GM06990 (cell line): ENCODE measurements at regions not wholly inside any gene's neighbourhood (a gene's known extent, or its start where the extent isn't known, plus 50 kb on each side); places are given as distances from the start of the nearest gene placed in this dataset.

Experiments
- DNase-seq: peaks from one replicate; pipeline ENCODE4 v3.0.0-alpha.2; 2011; ENCODE audit not compliant: insufficient read length; ENCODE audit errors: extremely low read depth
- H3K27me3 ChIP-seq: replicated peaks from 2 replicates; pipeline ENCODE4 v1.6.0; 2011; ENCODE audit warnings: low read length; ENCODE audit not compliant: control insufficient read depth, insufficient read depth
- H3K36me3 ChIP-seq: 2 replicates; pipeline ENCODE4 v1.5.1; 2011; ENCODE audit warnings: low read length; ENCODE audit not compliant: control insufficient read depth, insufficient read depth
- H3K4me3 ChIP-seq: replicated peaks from 2 replicates; pipeline ENCODE4 v1.5.1; 2011; ENCODE audit warnings: low read depth, mild to moderate bottlenecking, control low read depth, low read length
- TF ChIP-seq, protein P1 (sequence below): IDR thresholded peaks from 2 replicates; pipeline ENCODE4 v1.5.1; 2011; ENCODE audit warnings: low read length, control low read depth, mild to moderate bottlenecking, inconsistent platforms; ENCODE audit not compliant: insufficient read depth, poor library complexity, severe bottlenecking

DNA sequence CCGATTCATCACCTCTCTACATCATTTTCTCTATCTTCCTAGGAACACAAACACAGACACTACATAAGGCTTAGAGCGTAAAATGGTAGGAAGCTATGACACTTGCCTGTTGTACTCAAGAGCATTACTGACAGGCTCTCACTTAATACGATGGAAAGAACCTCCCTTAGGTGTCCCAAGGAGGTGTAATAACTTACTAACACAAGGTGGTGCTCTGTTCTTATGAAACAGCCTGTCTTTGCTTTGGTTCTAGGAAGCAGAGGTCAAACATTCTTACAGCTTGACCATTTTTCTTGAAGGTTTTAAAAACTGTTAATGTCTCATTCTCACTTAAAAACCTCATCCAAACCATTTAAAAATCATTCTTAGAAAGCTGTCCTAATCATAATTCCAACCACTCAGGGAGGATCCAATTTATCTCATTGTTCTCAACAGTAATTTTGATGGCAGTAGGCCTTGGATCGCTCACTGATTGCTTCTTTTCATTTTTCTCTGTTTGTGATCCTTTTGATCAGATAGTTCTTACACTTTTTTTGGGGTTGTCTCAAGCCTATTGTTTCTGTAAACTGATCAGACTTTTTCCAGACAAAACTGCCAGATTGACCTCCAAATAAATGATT, 317.8 kb upstream of the AGTR1 start:
- TF ChIP-seq, protein P1, sequence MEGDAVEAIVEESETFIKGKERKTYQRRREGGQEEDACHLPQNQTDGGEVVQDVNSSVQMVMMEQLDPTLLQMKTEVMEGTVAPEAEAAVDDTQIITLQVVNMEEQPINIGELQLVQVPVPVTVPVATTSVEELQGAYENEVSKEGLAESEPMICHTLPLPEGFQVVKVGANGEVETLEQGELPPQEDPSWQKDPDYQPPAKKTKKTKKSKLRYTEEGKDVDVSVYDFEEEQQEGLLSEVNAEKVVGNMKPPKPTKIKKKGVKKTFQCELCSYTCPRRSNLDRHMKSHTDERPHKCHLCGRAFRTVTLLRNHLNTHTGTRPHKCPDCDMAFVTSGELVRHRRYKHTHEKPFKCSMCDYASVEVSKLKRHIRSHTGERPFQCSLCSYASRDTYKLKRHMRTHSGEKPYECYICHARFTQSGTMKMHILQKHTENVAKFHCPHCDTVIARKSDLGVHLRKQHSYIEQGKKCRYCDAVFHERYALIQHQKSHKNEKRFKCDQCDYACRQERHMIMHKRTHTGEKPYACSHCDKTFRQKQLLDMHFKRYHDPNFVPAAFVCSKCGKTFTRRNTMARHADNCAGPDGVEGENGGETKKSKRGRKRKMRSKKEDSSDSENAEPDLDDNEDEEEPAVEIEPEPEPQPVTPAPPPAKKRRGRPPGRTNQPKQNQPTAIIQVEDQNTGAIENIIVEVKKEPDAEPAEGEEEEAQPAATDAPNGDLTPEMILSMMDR, result peak; percentile 32
- Histone ChIP-seq H3K27me3 (no peaks in the 10 kb centered on the region), H3K4me3 (no peak overlapping the region), H3K36me3 (no peaks in the 10 kb centered on the region)
- no peak for DNase-seq

DNA sequence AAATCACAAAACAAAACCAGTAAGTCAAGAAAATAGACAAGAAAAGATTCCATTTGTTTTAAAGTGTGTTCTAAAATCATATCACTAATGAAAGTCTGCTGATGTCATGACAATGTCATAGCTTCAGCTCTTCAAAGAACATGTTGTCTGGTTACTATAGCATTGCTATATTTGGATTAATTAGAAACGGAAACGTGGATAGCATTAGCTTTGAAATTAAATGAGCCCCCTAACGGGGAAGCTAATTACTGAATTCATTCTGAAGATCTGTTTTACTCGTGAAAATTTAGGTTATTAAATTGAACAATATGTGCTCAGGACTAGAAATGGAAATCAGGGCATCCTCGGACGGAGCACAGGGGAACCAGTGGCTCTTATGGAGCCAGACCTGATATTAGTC, 316.7 kb upstream of the AGTR1 start:
- no peak for DNase-seq
- no peaks in the 10 kb centered on the region for H3K36me3 ChIP-seq
- no peak overlapping the region for H3K4me3 ChIP-seq
- TF ChIP-seq, protein P1, result no peak
- no peaks in the 10 kb centered on the region for H3K27me3 ChIP-seq

DNA sequence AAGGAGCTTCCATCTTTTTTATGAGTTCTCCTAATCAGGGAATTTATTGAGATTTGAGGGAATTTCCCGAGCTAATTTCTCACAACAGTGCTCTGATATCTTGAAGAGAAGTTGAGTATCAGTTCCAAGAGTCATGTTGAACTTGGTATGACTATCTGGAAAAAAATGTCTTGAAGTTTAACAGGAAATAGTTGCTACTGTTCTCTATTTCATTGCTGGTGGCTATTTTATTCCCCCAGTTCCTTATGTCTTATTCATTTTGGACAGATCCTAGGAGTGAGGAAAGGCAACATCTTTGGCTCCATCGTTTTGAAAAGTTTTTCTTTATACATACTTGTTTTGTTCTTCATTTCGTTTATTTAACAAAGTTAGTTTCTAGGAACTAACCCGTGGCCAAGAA, 307.8 kb upstream of the AGTR1 start:
- no peaks in the 10 kb centered on the region for H3K27me3 ChIP-seq
- no peak overlapping the region for H3K4me3 ChIP-seq
- DNase-seq, result no peak
- H3K36me3 ChIP-seq, result no peaks in the 10 kb centered on the region
- TF ChIP-seq, protein P1, result no peak

DNA sequence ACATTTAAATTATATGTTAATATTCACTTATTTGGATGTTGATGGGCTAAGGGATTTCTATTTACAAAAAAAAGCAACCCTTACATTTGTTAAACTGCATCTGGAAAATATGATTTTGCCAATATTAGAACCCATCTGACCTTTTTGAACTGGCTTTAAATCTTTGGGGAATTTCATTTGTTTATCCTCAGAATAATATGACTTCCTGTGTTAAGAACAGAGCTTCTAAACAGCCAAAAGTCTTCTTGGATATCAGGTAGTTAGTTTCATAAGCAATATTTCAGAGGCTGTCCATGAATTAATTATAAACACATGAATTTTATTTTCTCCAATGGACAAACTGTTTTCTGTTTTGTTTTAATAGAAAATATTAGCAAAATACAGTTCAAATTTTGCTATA, 301.9 kb upstream of the AGTR1 start:
- H3K4me3 ChIP-seq, result no peak overlapping the region
- TF ChIP-seq, protein P1, result no peak
- H3K36me3 ChIP-seq, result no peaks in the 10 kb centered on the region
- H3K27me3 ChIP-seq, result no peaks in the 10 kb centered on the region
- DNase-seq, result no peak

DNA sequence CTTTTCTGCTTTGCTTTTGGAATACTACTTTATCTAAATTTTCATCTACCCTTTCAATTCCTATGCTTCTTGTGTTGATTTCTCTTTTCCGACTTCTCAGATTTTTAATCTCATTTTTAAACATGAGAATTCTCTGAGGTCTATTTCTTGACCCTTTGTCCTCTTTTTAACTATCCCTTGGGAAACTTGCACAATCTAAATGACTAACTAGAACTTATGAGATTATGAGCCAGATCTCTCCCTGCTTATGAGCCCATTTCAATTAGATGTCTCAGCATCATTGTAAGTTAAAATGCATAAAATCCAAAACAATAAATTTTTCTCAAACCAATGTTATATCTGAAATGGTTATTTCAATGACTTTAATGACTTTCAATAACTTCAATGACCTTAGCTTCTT, 296.9 kb upstream of the AGTR1 start:
- no peaks in the 10 kb centered on the region for H3K36me3 ChIP-seq
- no peak for DNase-seq
- TF ChIP-seq, protein P1, result no peak
- no peak overlapping the region for H3K4me3 ChIP-seq
- H3K27me3 ChIP-seq, result no peaks in the 10 kb centered on the region

GRCh38 chr3:148408667-148409066, 289.0 kb upstream of the AGTR1 start:
- Histone ChIP-seq H3K4me3 (no peak overlapping the region), H3K27me3 (no peaks in the 10 kb centered on the region), H3K36me3 (no peaks in the 10 kb centered on the region)
- DNase-seq, result no peak
- TF ChIP-seq, protein P1, result no peak
